Neural crest cell (in vitro differentiated cells): ENCODE measurements at regions not wholly inside any gene's neighbourhood (a gene's known extent, or its start where the extent isn't known, plus 50 kb on each side); places are given as distances from the start of the nearest gene placed in this dataset.
"Not testable (repeated sequence)": the region's sequence is repeated elsewhere in the genome, so short reads cannot be mapped to it uniquely, and the experiment has no call there.

Source experiments
- DNase-seq: peaks from one replicate; pipeline ENCODE4 v3.0.0; 2021; ENCODE audit warnings: low read depth, mixed read lengths, low spot score
- H3K27ac Mint-ChIP-seq: one replicate; pipeline ENCODE4 v1.8.0; 2021; ENCODE audit warnings: mild to moderate bottlenecking, mixed read lengths; ENCODE audit not compliant: unreplicated experiment
- H3K27me3 Mint-ChIP-seq: 2 replicates; pipeline ENCODE4 v1.8.0; 2021; ENCODE audit warnings: low read depth, mild to moderate bottlenecking, mixed read lengths
- H3K36me3 Mint-ChIP-seq: 2 replicates; pipeline ENCODE4 v1.8.0; 2021; ENCODE audit warnings: low read depth, mild to moderate bottlenecking, mixed read lengths
- H3K4me1 Mint-ChIP-seq: 2 replicates; pipeline ENCODE4 v1.8.0; 2021; ENCODE audit warnings: mixed read lengths
- H3K4me3 Mint-ChIP-seq: one replicate; pipeline ENCODE4 v1.8.0; 2021; ENCODE audit warnings: mild to moderate bottlenecking, mixed read lengths
- H3K9me3 Mint-ChIP-seq: 2 replicates; pipeline ENCODE4 v1.8.0; 2021; ENCODE audit warnings: mixed read lengths
- CTCF ChIP-seq: fragments of 200-600 bp; sonication (generic); conservative IDR thresholded peaks from 2 replicates; pipeline ENCODE4 v1.5.0; 2021; ENCODE audit warnings: antibody characterized with exemption, mild to moderate bottlenecking

GRCh38 chr2:193072647-193073046 lies 877.9 kb upstream of the TMEFF2 start:
- no peak for DNase-seq
- Mint-ChIP-seq H3K4me3 (no peak overlapping the region), H3K27me3 (no peaks in the 10 kb centered on the region), H3K9me3 (peaks cover 11% of the 10 kb centered on the region), H3K4me1 (no peaks in the 10 kb centered on the region), H3K27ac (no peak overlapping the region), H3K36me3 (peaks cover 3% of the 10 kb centered on the region)
- TF ChIP-seq CTCF, result no peak

- Mint-ChIP-seq H3K9me3 (peaks cover 19% of the 10 kb centered on the region), H3K27ac (peak overlapping the region; percentile 69)
- H3K4me3 Mint-ChIP-seq, H3K4me1 Mint-ChIP-seq, DNase-seq, H3K36me3 Mint-ChIP-seq, H3K27me3 Mint-ChIP-seq: not testable (repeated sequence)
Observed at GRCh38 chr2:193025556-193025955, 830.8 kb upstream of the TMEFF2 start.

GRCh38 chr2:193024791-193025190 lies 830.1 kb upstream of the TMEFF2 start:
- peaks cover 8% of the 10 kb centered on the region for H3K36me3 Mint-ChIP-seq
- H3K27ac Mint-ChIP-seq, result no peak overlapping the region
- peaks cover 19% of the 10 kb centered on the region for H3K9me3 Mint-ChIP-seq
- H3K4me1 Mint-ChIP-seq, result no peaks in the 10 kb centered on the region
- no peak for DNase-seq
- H3K4me3 Mint-ChIP-seq, result no peak overlapping the region
- no peak for TF ChIP-seq CTCF
- H3K27me3 Mint-ChIP-seq, result no peaks in the 10 kb centered on the region

- no peak for DNase-seq
- no peak for TF ChIP-seq CTCF
- H3K27ac Mint-ChIP-seq, result no peak overlapping the region
- no peaks in the 10 kb centered on the region for H3K27me3 Mint-ChIP-seq
- no peaks in the 10 kb centered on the region for H3K36me3 Mint-ChIP-seq
- H3K4me3 Mint-ChIP-seq, result no peak overlapping the region
- no peaks in the 10 kb centered on the region for H3K9me3 Mint-ChIP-seq
- H3K4me1 Mint-ChIP-seq, result no peaks in the 10 kb centered on the region
Observed at GRCh38 chr2:193011870-193012269, 817.1 kb upstream of the TMEFF2 start.

- no peak for DNase-seq
- no peaks in the 10 kb centered on the region for H3K27me3 Mint-ChIP-seq
- H3K4me3 Mint-ChIP-seq, result no peak overlapping the region
- no peak for TF ChIP-seq CTCF
- no peaks in the 10 kb centered on the region for H3K36me3 Mint-ChIP-seq
- H3K4me1 Mint-ChIP-seq, result no peaks in the 10 kb centered on the region
- no peak overlapping the region for H3K27ac Mint-ChIP-seq
- H3K9me3 Mint-ChIP-seq, result peaks cover 3% of the 10 kb centered on the region
Observed at GRCh38 chr2:192993059-192993458, 798.3 kb upstream of the TMEFF2 start.

GRCh38 chr2:192983173-192983572 lies 788.4 kb upstream of the TMEFF2 start:
- Mint-ChIP-seq H3K4me3 (no peak overlapping the region), H3K4me1 (no peaks in the 10 kb centered on the region), H3K27ac (no peak overlapping the region), H3K27me3 (no peaks in the 10 kb centered on the region), H3K9me3 (no peaks in the 10 kb centered on the region), H3K36me3 (no peaks in the 10 kb centered on the region)
- TF ChIP-seq CTCF, result no peak
- DNase-seq, result no peak
